ENCODE measurements at regions not wholly inside any gene's neighbourhood (a gene's known extent, or its start where the extent isn't known, plus 50 kb on each side); places are given as distances from the start of the nearest gene placed in this dataset.
"Not testable (repeated sequence)": the region's sequence is repeated elsewhere in the genome, so short reads cannot be mapped to it uniquely, and the experiment has no call there.

- no peak for DNase-seq
These were observed 550.0 kb upstream of the SYT4 start for GRCh38 chr18:43827311-43827710.

- no peak for DNase-seq
These were observed 553.0 kb upstream of the SYT4 start for GRCh38 chr18:43830303-43830702.

- DNase-seq = no peak
These were observed 553.7 kb upstream of the SYT4 start for GRCh38 chr18:43830947-43831346.

- no peak for DNase-seq
These were observed 569.0 kb upstream of the SYT4 start for GRCh38 chr18:43846299-43846698.

GRCh38 chr18:43847164-43848091 is 570.1 kb upstream of the SYT4 start:
- no peak for DNase-seq

- not testable (repeated sequence) for DNase-seq
These were observed 572.5 kb upstream of the SYT4 start for GRCh38 chr18:43849831-43850230.

GRCh38 chr18:43855376-43855775 is 578.1 kb upstream of the SYT4 start:
- DNase-seq = no peak

- DNase-seq = no peak
These were observed 585.9 kb upstream of the SYT4 start for GRCh38 chr18:43863180-43863579.

- no peak for DNase-seq
These were observed 589.4 kb upstream of the SYT4 start for GRCh38 chr18:43866696-43867095.

GRCh38 chr18:43868497-43868995 is 591.3 kb upstream of the SYT4 start:
- no peak for DNase-seq

GRCh38 chr18:43869451-43870008 is 592.2 kb upstream of the SYT4 start:
- DNase-seq = no peak

GRCh38 chr18:43870626-43871025 is 593.3 kb upstream of the SYT4 start:
- no peak for DNase-seq

GRCh38 chr18:43875511-43875910 is 598.2 kb upstream of the SYT4 start:
- DNase-seq = no peak

- no peak for DNase-seq
These were observed 599.0 kb upstream of the SYT4 start for GRCh38 chr18:43876286-43876685.

- no peak for DNase-seq
These were observed 599.5 kb upstream of the SYT4 start for GRCh38 chr18:43876748-43877147.

- no peak for DNase-seq
These were observed 600.5 kb upstream of the SYT4 start for GRCh38 chr18:43877616-43878321.

GRCh38 chr18:43879415-43879814 is 602.1 kb upstream of the SYT4 start:
- no peak for DNase-seq

- no peak for DNase-seq
These were observed 605.2 kb upstream of the SYT4 start for GRCh38 chr18:43882358-43883055.

GRCh38 chr18:43883886-43884285 is 606.6 kb upstream of the SYT4 start:
- no peak for DNase-seq

GRCh38 chr18:43886341-43886740 is 609.1 kb upstream of the SYT4 start:
- DNase-seq = peak; percentile 15

- DNase-seq = no peak
These were observed 610.2 kb upstream of the SYT4 start for GRCh38 chr18:43887491-43887890.

- DNase-seq = no peak
These were observed 611.3 kb upstream of the SYT4 start for GRCh38 chr18:43888598-43888997.

Measured in NCI-H1436 treated with DMSO at 0.1 percent for 48 hours (cell line).